ENCODE measurements at regions not wholly inside any gene's neighbourhood (a gene's known extent, or its start where the extent isn't known, plus 50 kb on each side); places are given as distances from the start of the nearest gene placed in this dataset.
"Not testable (repeated sequence)": the region's sequence is repeated elsewhere in the genome, so short reads cannot be mapped to it uniquely, and the experiment has no call there.

DNA sequence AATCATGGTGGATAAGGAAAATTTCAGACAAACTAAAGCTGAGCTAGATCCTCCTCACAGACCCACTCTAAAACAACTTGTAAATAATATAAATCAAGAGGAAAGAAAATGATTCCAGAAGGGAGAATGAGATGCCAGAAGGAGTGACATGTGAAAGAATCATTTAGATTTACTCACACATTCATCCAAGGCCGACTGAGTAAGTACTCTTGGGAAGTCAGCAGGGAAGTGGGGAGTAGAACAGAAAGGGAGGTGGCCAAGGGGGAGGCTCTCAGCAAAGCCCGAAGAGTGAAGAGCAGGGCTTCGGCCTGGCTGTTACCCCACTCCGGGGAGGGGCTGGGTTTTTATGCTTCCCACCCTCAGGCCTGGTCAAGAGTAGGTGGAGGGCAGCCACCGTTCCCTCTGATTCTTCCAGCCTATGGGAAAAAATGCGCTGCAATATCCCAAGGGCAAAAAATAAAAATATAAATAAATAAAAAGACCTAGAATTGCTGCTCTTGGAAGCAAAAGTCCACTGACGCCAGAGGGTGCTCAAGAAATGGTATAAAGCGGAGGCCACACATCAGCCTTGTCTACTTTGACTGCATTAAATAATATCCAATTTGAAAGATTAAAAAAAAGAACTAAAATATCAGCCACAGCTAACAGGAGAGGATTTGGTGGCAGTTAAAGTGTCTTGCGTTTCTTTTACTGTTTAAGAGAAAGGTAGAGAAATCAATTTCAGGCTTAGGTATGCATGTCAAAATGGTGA, 110.2 kb upstream of the COL5A1 start:
- DNase-seq: no peak

DNA sequence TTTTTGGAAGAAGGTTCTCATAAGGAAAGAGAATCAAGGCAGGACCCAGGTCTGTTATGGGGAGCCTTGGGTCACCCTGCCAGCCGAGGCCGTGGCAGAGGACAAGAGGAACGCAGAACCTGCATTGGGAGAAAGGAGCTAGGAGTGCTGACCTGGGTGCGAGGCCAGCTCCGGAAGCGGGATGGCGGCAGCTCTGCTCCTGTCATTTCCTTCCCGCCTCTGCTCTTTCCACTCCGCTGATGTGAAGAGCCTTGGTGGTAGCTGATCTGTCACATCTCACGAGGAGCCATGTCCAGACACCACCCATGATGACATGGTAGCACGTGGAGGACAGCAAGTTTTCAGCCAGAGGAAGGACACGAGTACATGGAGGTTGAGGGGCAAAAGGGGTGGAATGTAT, 109.5 kb upstream of the COL5A1 start:
- no peak for DNase-seq

GRCh38 chr9:134532661-134533060, 108.9 kb upstream of the COL5A1 start:
- DNase-seq: not testable (repeated sequence)

DNA sequence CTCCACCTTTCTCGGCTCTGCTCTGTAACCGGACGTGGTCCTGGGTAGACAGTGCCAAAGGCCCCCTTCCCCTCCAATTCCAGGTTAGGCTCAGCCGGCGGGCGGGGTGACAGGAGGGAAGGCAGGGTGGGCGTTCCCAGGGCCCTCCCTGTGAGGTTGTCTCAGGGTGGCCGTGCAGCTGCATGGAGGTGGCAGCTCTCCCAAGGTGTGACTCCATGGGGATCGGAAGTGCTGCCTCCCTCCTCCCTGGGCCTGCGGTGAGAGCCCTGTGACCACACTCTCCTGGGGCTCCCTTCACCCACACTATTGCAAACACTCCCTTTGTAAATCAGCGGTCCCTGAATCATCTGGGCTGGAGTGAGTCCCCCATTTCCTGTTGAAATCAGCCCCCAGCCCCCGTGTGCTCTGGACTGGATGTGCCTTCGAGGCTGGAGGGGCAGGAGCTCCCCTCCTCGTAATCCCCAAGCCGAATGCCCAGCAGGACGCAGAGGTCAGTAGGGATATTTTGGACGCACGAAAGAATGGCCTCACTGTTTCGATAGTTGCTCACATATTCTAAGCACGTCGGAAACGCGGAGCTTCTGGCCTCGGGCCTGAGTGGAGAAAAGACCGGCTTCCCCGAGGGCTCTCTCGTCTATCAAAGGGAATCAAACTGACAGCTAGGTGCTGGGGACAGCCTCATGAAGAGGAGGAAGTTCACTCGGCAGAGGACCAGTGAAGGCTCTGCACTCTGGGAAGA, 107.6 kb upstream of the COL5A1 start:
- DNase-seq: no peak

- no peak for DNase-seq
Measured at GRCh38 chr9:134534661-134535080, 106.9 kb upstream of the COL5A1 start.

DNA sequence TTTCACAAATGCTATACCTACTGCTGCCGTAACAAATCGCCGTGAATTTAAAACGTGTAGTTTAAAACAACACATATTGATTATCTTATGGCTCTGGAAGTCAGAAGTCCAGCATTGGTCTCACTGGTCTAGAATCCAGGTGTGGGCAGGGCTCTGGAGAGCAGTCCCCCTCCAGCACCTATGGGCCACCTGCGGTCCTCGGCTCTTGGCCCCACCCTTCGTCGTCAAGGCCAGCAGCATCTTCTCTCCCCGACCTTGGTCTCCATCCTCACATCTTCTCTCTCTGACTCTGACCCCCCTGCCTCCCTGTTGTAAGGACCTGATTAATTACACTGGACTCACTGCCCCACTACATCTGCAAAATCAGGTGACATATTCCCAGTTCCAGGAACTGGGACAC, 106.4 kb upstream of the COL5A1 start:
- no peak for DNase-seq

GRCh38 chr9:134536101-134536900, 105.3 kb upstream of the COL5A1 start:
- DNase-seq: no peak

DNA sequence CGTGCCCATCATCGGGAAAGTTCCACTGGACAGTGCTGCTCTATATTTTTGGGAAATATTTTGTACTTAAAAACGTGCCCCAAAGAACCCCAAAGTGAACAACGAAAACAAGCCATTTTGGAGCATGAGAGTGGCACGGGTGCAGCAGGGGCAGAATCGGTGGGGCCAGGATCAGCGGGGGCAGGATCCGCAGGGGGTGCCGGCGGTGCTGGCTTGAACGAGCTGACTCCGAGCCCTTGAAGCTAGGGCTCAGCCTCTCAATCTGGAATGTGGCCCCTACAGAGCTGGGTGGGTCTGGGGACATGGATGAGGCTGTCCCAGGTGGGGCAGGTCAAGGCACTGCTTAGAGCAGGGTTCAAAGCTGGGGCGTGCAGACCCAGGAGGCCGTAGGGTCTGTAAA, 104.7 kb upstream of the COL5A1 start:
- DNase-seq: no peak

- no peak for DNase-seq
Measured at GRCh38 chr9:134537951-134538641, 103.5 kb upstream of the COL5A1 start.

DNA sequence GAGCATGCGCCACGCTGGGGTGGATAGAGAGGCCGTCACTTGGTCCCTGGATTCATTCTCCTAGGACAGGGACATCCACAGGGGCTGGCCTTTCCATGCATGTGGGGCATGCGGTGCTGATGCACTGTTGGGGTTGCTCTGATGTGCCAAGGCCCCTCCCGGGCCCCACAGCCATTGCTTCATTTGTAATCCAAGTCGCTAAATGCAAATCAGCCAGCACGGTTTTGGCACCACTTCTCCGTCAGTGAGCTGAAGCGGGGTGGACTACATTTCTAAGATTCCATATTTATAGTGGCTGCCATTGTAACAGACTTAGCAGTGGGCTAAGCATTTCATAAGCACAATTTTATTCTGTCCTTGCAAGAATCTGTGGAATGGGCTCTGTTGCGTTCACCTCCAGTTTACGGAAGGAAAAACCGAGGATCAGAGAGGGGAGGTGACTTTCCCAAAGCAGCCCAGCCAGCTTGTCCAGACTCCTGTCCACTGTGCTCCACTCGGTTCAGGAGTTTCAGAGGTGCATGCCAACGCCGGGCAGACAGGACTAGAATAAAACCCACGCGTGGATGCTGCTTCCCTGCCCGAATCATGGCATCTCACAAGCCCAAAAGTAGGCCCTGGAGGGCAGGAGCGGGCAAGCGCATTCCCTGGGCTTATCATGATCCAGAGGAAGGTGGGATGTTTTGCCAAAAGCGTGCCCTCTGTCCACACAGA, 102.6 kb upstream of the COL5A1 start:
- DNase-seq: no peak

- DNase-seq: no peak
Measured at GRCh38 chr9:134539586-134540194, 101.9 kb upstream of the COL5A1 start.

- no peak for DNase-seq
Measured at GRCh38 chr9:134540276-134541096, 101.1 kb upstream of the COL5A1 start.

- DNase-seq: no peak
Measured at GRCh38 chr9:134541097-134541747, 100.4 kb upstream of the COL5A1 start.

DNA sequence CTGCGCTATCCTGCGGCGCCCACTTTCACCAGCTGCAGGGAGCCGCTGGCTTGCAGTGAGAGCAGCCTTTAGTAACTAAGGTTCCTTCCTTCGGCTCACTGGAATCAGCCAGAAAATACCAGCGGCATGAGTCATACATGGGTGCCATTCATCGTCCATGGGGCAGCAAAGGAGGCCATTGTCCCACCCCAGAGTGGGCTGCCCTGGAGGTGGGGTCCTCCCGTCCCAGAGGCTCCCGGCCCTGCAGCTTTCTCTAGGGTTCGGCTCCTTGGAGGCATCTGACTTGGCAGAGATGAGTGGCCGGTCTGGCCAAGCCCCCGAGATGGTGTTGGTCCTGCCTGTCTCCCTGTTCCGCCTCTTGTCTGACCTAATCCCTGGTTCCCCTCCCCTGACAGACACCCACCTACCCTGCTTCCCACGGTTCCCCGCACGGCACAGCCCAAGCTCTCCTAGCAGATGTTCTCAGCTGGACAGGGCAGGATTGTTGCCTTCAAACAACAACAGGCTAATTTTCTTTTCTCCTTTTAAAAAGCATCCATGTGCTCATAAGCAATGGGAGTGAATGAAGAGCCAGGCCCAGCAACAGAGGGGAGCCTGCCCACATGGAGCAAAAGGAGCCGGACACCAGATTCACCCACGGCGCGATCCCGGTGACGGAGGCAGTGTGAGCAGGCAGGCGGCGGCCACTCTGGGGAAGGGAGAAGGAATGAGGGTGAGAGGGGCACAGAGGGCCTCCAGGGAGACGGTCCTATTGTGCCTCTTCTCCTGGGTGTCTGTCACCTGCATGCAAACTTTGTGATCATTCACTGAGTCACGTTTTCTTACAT, 97.0 kb upstream of the COL5A1 start:
- no peak for DNase-seq

DNA sequence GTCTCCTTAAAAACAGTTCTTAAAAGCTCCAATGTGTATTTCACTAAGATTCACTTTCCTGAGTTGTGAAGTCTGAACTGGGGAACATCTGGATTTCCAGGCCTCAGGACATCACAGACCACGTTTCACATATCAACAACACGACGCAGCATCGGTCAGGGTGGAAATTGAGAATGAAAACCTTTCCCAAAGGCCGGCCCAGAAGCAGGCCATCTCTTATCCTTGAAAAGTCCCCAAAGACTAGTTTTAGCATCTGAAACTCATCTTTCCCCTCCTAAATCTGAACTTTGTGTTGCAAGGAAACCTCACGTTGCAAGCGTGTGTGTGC, 96.4 kb upstream of the COL5A1 start:
- no peak for DNase-seq

GRCh38 chr9:134545543-134546245, 95.9 kb upstream of the COL5A1 start:
- no peak for DNase-seq

GRCh38 chr9:134546246-134546731, 95.3 kb upstream of the COL5A1 start:
- no peak for DNase-seq

DNA sequence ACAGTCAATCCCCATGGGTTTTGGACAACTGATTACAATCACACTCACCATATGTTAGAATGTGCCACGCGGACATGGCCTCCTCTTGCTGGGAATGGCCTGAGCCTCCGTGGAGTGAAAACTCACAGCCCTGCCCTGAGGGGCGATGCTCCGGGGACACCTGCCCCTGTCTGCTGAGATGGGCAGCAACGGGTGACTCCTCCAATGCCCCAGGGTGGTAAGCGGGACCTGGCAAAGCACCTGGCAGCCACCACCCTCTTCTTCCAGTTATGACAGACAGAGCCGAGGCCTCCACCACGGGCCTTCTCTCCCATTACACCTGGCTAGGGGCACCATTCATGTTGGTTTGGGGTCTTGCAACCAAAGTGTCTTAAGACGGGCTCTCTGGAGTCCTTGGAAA, 94.9 kb upstream of the COL5A1 start:
- DNase-seq: no peak

All from NCI-H2029 (cell line).